ENCODE measurements at regions not wholly inside any gene's neighbourhood (a gene's known extent, or its start where the extent isn't known, plus 50 kb on each side); places are given as distances from the start of the nearest gene placed in this dataset.

DNA sequence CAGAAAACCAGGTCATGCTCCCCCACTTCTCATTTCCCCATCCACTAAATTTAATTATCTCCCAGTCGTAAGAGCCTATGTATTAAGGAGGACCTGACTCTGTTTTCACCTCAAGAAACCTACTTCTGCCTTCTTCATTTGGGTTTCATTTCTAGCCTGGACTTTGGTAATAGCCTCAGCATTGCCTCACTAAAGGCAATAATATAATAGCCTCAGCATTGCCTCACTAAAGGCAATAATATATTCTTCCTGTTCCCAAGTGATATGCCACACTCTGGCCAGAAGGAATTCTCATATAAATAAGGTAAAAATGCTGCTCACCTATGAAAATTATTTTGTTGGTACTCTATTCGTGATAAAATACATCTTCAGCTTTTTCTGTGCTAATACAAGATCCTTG is 993.9 kb downstream of the EFNB2 start:
- Histone ChIP-seq H2BK12ac (ENCODE audit: low read length) (no peak overlapping the region), H2AK5ac (ENCODE audit: low read depth, low read length) (no peak overlapping the region), H2BK120ac (ENCODE audit: low read depth, low read length) (no peak overlapping the region), H2BK5ac (ENCODE audit: low read length) (no peak overlapping the region), H3K4me3 (ENCODE audit: low read length in 2 of 2) (no peak overlapping the region), H3K27ac (replicated peaks; ENCODE audit: low read length) (no peak overlapping the region), H3K23ac (ENCODE audit: low read depth, low read length, poor library complexity) (no peak overlapping the region), H4K91ac (ENCODE audit: low read depth, low read length, poor library complexity) (no peak overlapping the region), H2AFZ (ENCODE audit: low read length) (no peak overlapping the region), H4K8ac (ENCODE audit: low read depth, low read length) (no peak overlapping the region), H3K9ac (ENCODE audit: low read depth, low read length, poor library complexity) (no peak overlapping the region), H3K18ac (ENCODE audit: low read length) (no peak overlapping the region), H3K4ac (ENCODE audit: low read length) (no peak overlapping the region), H3K4me2 (ENCODE audit: insufficient read depth, low read length, poor library complexity, severe bottlenecking) (no peak overlapping the region), H3K36me3 (replicated peaks in 1 of 2; ENCODE audit: control insufficient read depth in 2 of 2, insufficient read depth in 2 of 2, low read length in 2 of 2) (no peaks in the 10 kb centered on the region), H2BK15ac (ENCODE audit: low read length) (no peak overlapping the region), H3K9me3 (replicated peaks in 1 of 2; ENCODE audit: control insufficient read depth in 2 of 2, insufficient read depth in 1 of 2, low read depth in 1 of 2, low read length in 2 of 2) (no peaks in the 10 kb centered on the region), H3K4me1 (ENCODE audit: control insufficient read depth in 2 of 2, insufficient read depth in 1 of 2, low read depth in 1 of 2, low read length in 2 of 2) (no peaks in the 10 kb centered on the region), H3K27me3 (ENCODE audit: control insufficient read depth in 3 of 3, insufficient read depth in 3 of 3, low read depth in 1 of 3, low read length in 3 of 3) (no peaks in the 10 kb centered on the region), H3K14ac (ENCODE audit: low read length) (no peak overlapping the region), H3K79me1 (ENCODE audit: low read depth, low read length) (no peaks in the 10 kb centered on the region)
- no CpG with 5 or more reads among the region's 2 CpGs for WGBS, 2 donors (ENCODE audit: extremely low coverage in 2 of 2, insufficient read length in 2 of 2, insufficient replicate concordance in 1 of 2)
- DNase-seq (ENCODE audit: low spot score): no peak

DNA sequence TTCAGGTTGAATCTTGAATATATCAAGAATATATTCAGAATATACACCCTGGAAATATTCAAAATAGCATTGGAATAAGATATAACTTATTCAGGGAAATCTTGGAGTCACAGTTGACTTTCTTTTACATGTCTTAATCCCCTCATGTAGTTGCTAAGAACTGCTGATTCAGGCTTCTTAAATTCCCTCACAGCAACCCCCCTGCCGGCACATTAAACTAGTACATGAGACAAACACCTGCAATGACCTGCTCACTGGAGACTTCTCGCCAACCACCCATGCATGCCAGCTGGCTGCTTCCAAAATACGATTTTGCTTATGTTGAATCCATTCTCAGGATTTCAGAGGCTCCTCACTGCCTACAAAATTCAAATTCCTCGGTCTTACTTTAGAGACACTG is 997.1 kb downstream of the EFNB2 start:
- no peak overlapping the region for H3K4me2 ChIP-seq (ENCODE audit: insufficient read depth, low read length, poor library complexity, severe bottlenecking)
- H4K91ac ChIP-seq (ENCODE audit: low read depth, low read length, poor library complexity): no peak overlapping the region
- no peaks in the 10 kb centered on the region for H3K36me3 ChIP-seq (replicated peaks in 1 of 2; ENCODE audit: control insufficient read depth in 2 of 2, insufficient read depth in 2 of 2, low read length in 2 of 2)
- no peak overlapping the region for H2BK5ac ChIP-seq (ENCODE audit: low read length)
- no peak overlapping the region for H4K8ac ChIP-seq (ENCODE audit: low read depth, low read length)
- no peaks in the 10 kb centered on the region for H3K4me1 ChIP-seq (ENCODE audit: control insufficient read depth in 2 of 2, insufficient read depth in 1 of 2, low read depth in 1 of 2, low read length in 2 of 2)
- no peak overlapping the region for H2AFZ ChIP-seq (ENCODE audit: low read length)
- H2BK12ac ChIP-seq (ENCODE audit: low read length): no peak overlapping the region
- H3K27me3 ChIP-seq (ENCODE audit: control insufficient read depth in 3 of 3, insufficient read depth in 3 of 3, low read depth in 1 of 3, low read length in 3 of 3): no peaks in the 10 kb centered on the region
- H3K14ac ChIP-seq (ENCODE audit: low read length): no peak overlapping the region
- no peak overlapping the region for H2BK120ac ChIP-seq (ENCODE audit: low read depth, low read length)
- H3K23ac ChIP-seq (ENCODE audit: low read depth, low read length, poor library complexity): no peak overlapping the region
- no peak overlapping the region for H3K4ac ChIP-seq (ENCODE audit: low read length)
- H2AK5ac ChIP-seq (ENCODE audit: low read depth, low read length): no peak overlapping the region
- H3K9ac ChIP-seq (ENCODE audit: low read depth, low read length, poor library complexity): no peak overlapping the region
- no peak overlapping the region for H3K18ac ChIP-seq (ENCODE audit: low read length)
- no peaks in the 10 kb centered on the region for H3K79me1 ChIP-seq (ENCODE audit: low read depth, low read length)
- no peaks in the 10 kb centered on the region for H3K9me3 ChIP-seq (replicated peaks in 1 of 2; ENCODE audit: control insufficient read depth in 2 of 2, insufficient read depth in 1 of 2, low read depth in 1 of 2, low read length in 2 of 2)
- no peak for DNase-seq (ENCODE audit: low spot score)
- H3K27ac ChIP-seq (replicated peaks; ENCODE audit: low read length): no peak overlapping the region
- no peak overlapping the region for H2BK15ac ChIP-seq (ENCODE audit: low read length)
- H3K4me3 ChIP-seq (ENCODE audit: low read length in 2 of 2): no peak overlapping the region
- WGBS, 2 donors (ENCODE audit: extremely low coverage in 2 of 2, insufficient read length in 2 of 2, insufficient replicate concordance in 1 of 2): no CpG with 5 or more reads among the region's 4 CpGs

DNA sequence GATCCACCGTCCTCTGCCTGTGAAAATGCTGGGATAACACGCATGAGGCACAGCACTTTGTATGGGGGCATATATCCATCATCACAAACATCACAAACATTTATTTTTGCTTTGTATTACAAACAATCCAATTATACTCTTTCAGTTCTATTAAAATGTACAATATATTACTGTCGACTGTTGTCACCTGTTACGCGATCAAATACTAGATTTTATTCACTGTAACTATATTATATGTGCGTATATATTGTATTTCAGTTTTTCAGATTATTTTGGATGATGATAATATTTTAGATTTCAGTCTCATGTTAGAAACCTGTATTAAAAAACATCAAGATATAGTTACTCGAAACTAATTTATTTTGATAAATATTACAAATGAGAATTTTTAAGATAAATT is 998.3 kb downstream of the EFNB2 start:
- Histone ChIP-seq H3K4me2 (ENCODE audit: insufficient read depth, low read length, poor library complexity, severe bottlenecking) (no peak overlapping the region), H3K27me3 (ENCODE audit: control insufficient read depth in 3 of 3, insufficient read depth in 3 of 3, low read depth in 1 of 3, low read length in 3 of 3) (no peaks in the 10 kb centered on the region)
- no CpG with 5 or more reads among the region's 7 CpGs for WGBS, 2 donors (ENCODE audit: extremely low coverage in 2 of 2, insufficient read length in 2 of 2, insufficient replicate concordance in 1 of 2)

DNA sequence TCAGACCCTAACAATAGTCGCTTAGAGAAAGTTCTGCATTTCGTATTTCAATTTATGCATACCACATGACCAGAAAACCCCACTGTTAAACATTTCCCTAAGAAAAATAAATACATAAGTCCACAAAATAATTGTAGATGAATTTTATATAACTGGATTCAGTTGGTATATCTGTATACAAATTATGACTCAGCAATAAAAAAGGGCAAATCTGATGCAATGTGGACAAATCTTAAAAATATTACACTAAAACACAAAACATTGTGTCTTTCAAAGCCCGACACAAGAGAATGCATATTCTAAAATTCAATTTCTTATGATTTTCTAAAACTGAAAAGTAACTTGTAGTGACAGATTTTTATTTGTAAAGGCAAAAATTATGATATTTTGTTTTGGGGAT is 1005.0 kb downstream of the EFNB2 start:
- Histone ChIP-seq H3K4me3 (ENCODE audit: low read length in 2 of 2) (no peak overlapping the region), H4K8ac (ENCODE audit: low read depth, low read length) (no peak overlapping the region), H3K79me1 (ENCODE audit: low read depth, low read length) (no peaks in the 10 kb centered on the region), H3K14ac (ENCODE audit: low read length) (no peak overlapping the region), H3K4me2 (ENCODE audit: insufficient read depth, low read length, poor library complexity, severe bottlenecking) (no peak overlapping the region), H3K27me3 (ENCODE audit: control insufficient read depth in 3 of 3, insufficient read depth in 3 of 3, low read depth in 1 of 3, low read length in 3 of 3) (no peaks in the 10 kb centered on the region), H2AK5ac (ENCODE audit: low read depth, low read length) (no peak overlapping the region), H2BK120ac (ENCODE audit: low read depth, low read length) (no peak overlapping the region), H3K23ac (ENCODE audit: low read depth, low read length, poor library complexity) (no peak overlapping the region), H3K27ac (replicated peaks; ENCODE audit: low read length) (no peak overlapping the region), H2AFZ (ENCODE audit: low read length) (no peak overlapping the region), H3K36me3 (replicated peaks in 1 of 2; ENCODE audit: control insufficient read depth in 2 of 2, insufficient read depth in 2 of 2, low read length in 2 of 2) (no peaks in the 10 kb centered on the region), H2BK5ac (ENCODE audit: low read length) (no peak overlapping the region), H3K4me1 (ENCODE audit: control insufficient read depth in 2 of 2, insufficient read depth in 1 of 2, low read depth in 1 of 2, low read length in 2 of 2) (peaks cover 0 to 2% of the 10 kb centered on the region in 2 donors), H3K18ac (ENCODE audit: low read length) (no peak overlapping the region), H4K91ac (ENCODE audit: low read depth, low read length, poor library complexity) (no peak overlapping the region), H3K9me3 (replicated peaks in 1 of 2; ENCODE audit: control insufficient read depth in 2 of 2, insufficient read depth in 1 of 2, low read depth in 1 of 2, low read length in 2 of 2) (no peaks in the 10 kb centered on the region), H3K4ac (ENCODE audit: low read length) (no peak overlapping the region), H2BK15ac (ENCODE audit: low read length) (no peak overlapping the region), H3K9ac (ENCODE audit: low read depth, low read length, poor library complexity) (no peak overlapping the region), H2BK12ac (ENCODE audit: low read length) (no peak overlapping the region)
- WGBS, 2 donors (ENCODE audit: extremely low coverage in 2 of 2, insufficient read length in 2 of 2, insufficient replicate concordance in 1 of 2): no CpG with 5 or more reads among the region's 3 CpGs
- DNase-seq (ENCODE audit: low spot score): no peak

More for the DNA sequence above, 998.3 kb downstream of the EFNB2 start:
- Histone ChIP-seq H2BK15ac (ENCODE audit: low read length) (no peak overlapping the region), H2BK120ac (ENCODE audit: low read depth, low read length) (no peak overlapping the region), H2AK5ac (ENCODE audit: low read depth, low read length) (no peak overlapping the region), H2BK12ac (ENCODE audit: low read length) (no peak overlapping the region), H4K8ac (ENCODE audit: low read depth, low read length) (no peak overlapping the region), H2AFZ (ENCODE audit: low read length) (no peak overlapping the region), H3K4ac (ENCODE audit: low read length) (no peak overlapping the region), H3K18ac (ENCODE audit: low read length) (no peak overlapping the region), H3K79me1 (ENCODE audit: low read depth, low read length) (no peaks in the 10 kb centered on the region), H3K14ac (ENCODE audit: low read length) (no peak overlapping the region), H3K36me3 (replicated peaks in 1 of 2; ENCODE audit: control insufficient read depth in 2 of 2, insufficient read depth in 2 of 2, low read length in 2 of 2) (no peaks in the 10 kb centered on the region), H4K91ac (ENCODE audit: low read depth, low read length, poor library complexity) (no peak overlapping the region), H3K9ac (ENCODE audit: low read depth, low read length, poor library complexity) (no peak overlapping the region), H2BK5ac (ENCODE audit: low read length) (no peak overlapping the region), H3K4me1 (ENCODE audit: control insufficient read depth in 2 of 2, insufficient read depth in 1 of 2, low read depth in 1 of 2, low read length in 2 of 2) (no peaks in the 10 kb centered on the region), H3K4me3 (ENCODE audit: low read length in 2 of 2) (no peak overlapping the region), H3K9me3 (replicated peaks in 1 of 2; ENCODE audit: control insufficient read depth in 2 of 2, insufficient read depth in 1 of 2, low read depth in 1 of 2, low read length in 2 of 2) (no peaks in the 10 kb centered on the region), H3K23ac (ENCODE audit: low read depth, low read length, poor library complexity) (no peak overlapping the region), H3K27ac (replicated peaks; ENCODE audit: low read length) (no peak overlapping the region)
- DNase-seq (ENCODE audit: low spot score): no peak

Data from neuronal stem cell (in vitro differentiated cells).